ENCODE measurements at regions not wholly inside any gene's neighbourhood (a gene's known extent, or its start where the extent isn't known, plus 50 kb on each side); places are given as distances from the start of the nearest gene placed in this dataset.

DNA sequence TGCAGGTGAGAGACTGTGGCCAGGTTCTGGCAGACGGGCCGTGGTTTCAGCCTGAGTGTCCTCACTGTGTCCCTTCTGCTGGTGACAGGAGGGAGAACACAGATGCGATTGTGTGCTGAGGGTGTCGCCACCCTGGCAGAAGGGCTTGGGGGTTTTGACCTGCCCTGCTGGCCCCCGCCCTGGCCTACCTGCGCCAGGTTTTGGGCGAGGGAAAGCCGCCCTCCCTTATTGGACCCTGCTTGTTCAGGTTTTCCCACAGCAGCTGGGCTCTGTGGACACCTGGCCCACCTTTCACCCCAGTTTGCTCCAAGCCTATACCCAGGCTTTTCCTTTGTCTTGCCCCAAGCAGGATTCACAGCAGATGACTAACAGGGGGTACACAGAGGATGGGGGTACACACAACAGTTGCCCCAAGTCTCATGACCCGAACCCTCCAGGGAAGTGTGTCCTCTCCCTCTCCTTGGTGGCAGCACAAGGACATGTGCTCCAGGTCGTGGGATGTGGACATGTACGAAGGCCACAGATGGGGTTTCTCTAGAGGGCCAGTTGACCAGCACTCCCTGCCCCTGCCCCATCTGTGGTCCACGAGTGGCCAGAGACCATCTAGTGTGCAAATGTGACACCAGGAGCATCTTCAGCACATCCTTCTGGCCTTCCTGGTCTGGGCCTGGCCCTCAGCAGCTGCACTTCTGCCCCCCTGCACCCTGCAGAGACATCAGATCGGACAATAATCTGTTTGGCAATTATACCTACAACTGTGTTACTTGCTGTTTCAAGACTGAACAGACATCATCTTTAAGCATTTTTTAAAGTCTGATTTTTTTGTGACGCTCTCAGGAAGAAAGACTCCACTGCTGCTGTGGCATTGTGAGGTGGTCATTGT lies 265.8 kb upstream of the IRX4 start:
- H3K4me3 ChIP-seq (ENCODE audit: low read length), result no peak overlapping the region
- no peaks in the 10 kb centered on the region for H3K79me2 ChIP-seq (ENCODE audit: low read length)
- H3K36me3 ChIP-seq (replicated peaks; ENCODE audit: insufficient read depth, low read length), result no peaks in the 10 kb centered on the region
- no peaks in the 10 kb centered on the region for H3K9me2 ChIP-seq (replicated peaks; ENCODE audit: insufficient read depth, low read length)
- H3K27me3 ChIP-seq (replicated peaks; ENCODE audit: insufficient read depth, low read length), result no peaks in the 10 kb centered on the region
- no peak overlapping the region for H3K9ac ChIP-seq (ENCODE audit: low read length)
- TF ChIP-seq EZH2 (optimal IDR thresholded peaks at IDR 0.05; ENCODE audit: low read depth, low read length) (no peak), EZH2phosphoT487 (IDR thresholded peaks at IDR 0.05; ENCODE audit: low read length) (no peak)
- TF ChIP-seq, protein P1, sequence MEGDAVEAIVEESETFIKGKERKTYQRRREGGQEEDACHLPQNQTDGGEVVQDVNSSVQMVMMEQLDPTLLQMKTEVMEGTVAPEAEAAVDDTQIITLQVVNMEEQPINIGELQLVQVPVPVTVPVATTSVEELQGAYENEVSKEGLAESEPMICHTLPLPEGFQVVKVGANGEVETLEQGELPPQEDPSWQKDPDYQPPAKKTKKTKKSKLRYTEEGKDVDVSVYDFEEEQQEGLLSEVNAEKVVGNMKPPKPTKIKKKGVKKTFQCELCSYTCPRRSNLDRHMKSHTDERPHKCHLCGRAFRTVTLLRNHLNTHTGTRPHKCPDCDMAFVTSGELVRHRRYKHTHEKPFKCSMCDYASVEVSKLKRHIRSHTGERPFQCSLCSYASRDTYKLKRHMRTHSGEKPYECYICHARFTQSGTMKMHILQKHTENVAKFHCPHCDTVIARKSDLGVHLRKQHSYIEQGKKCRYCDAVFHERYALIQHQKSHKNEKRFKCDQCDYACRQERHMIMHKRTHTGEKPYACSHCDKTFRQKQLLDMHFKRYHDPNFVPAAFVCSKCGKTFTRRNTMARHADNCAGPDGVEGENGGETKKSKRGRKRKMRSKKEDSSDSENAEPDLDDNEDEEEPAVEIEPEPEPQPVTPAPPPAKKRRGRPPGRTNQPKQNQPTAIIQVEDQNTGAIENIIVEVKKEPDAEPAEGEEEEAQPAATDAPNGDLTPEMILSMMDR (IDR thresholded peaks at IDR 0.05; ENCODE audit: low read length), result no peak
- DNase-seq, result no peak
- H4K20me1 ChIP-seq (ENCODE audit: insufficient read depth, low read length), result no peaks in the 10 kb centered on the region
- no peaks in the 10 kb centered on the region for H3F3A ChIP-seq (ENCODE audit: insufficient read depth, low read length)
- H3K9me3 ChIP-seq (replicated peaks; ENCODE audit: insufficient read depth, low read length), result no peaks in the 10 kb centered on the region
- H3K4me2 ChIP-seq (ENCODE audit: low read depth, low read length), result no peak overlapping the region
- no peak overlapping the region for H3K27ac ChIP-seq (ENCODE audit: low read length)
- H3K4me1 ChIP-seq (ENCODE audit: low read length), result no peaks in the 10 kb centered on the region
- no peak overlapping the region for H2AFZ ChIP-seq (ENCODE audit: low read length)

DNA sequence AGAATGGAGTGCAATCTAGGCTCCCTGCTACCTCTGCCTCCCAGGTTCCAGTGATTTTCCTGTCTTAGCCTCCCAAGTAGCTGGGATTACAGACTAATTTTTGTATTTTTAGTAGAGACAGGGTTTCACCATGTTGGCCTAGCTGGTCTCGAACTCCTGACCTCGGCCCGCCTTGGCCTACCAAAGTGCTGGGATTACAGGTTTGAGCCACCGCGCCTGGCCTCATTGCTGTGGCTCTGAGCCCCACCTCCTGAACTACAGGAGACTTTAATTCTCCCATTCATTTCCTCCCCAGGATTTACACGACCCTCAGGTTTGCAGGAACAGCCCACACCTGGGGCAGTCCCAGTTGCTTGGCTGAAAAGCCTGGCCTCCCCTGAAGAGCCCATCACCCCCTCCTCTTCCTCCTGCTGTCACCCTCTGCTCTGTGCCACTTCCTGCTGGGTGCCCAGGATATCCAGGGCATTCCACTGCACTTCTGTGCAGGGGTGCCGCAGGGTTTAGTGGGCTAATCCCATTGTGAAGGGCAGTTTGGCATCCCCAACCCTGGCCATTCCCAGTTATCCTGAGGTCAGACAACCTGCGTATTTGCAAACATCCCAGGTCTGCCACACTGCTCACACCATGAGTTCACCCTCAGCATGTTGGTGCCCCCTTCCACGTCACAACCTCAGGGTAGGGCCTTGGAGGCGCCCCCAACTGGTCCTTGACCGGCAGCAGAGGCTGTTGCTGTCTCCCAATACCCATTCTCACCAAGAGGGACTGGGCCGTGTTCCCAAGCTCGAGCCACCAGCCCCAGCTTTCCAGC lies 265.0 kb upstream of the IRX4 start:
- H3K36me3 ChIP-seq (replicated peaks; ENCODE audit: insufficient read depth, low read length), result no peaks in the 10 kb centered on the region
- H3K9ac ChIP-seq (ENCODE audit: low read length), result no peak overlapping the region
- no peaks in the 10 kb centered on the region for H4K20me1 ChIP-seq (ENCODE audit: insufficient read depth, low read length)
- no peaks in the 10 kb centered on the region for H3K9me2 ChIP-seq (replicated peaks; ENCODE audit: insufficient read depth, low read length)
- no peaks in the 10 kb centered on the region for H3K4me1 ChIP-seq (ENCODE audit: low read length)
- H3F3A ChIP-seq (ENCODE audit: insufficient read depth, low read length), result no peaks in the 10 kb centered on the region
- peaks cover 4% of the 10 kb centered on the region; the same call in 1 of the 2 replicates for H3K27me3 ChIP-seq (replicated peaks; ENCODE audit: insufficient read depth, low read length)
- no peak overlapping the region for H3K4me3 ChIP-seq (ENCODE audit: low read length)
- no peak for DNase-seq
- no peak overlapping the region for H3K4me2 ChIP-seq (ENCODE audit: low read depth, low read length)
- H2AFZ ChIP-seq (ENCODE audit: low read length), result no peak overlapping the region
- no peak overlapping the region for H3K27ac ChIP-seq (ENCODE audit: low read length)
- H3K79me2 ChIP-seq (ENCODE audit: low read length), result no peaks in the 10 kb centered on the region
- TF ChIP-seq, protein P1 (IDR thresholded peaks at IDR 0.05; ENCODE audit: low read length), result no peak
- TF ChIP-seq EZH2phosphoT487 (IDR thresholded peaks at IDR 0.05; ENCODE audit: low read length) (no peak), EZH2 (optimal IDR thresholded peaks at IDR 0.05; ENCODE audit: low read depth, low read length) (no peak)
- no peaks in the 10 kb centered on the region for H3K9me3 ChIP-seq (replicated peaks; ENCODE audit: insufficient read depth, low read length)

DNA sequence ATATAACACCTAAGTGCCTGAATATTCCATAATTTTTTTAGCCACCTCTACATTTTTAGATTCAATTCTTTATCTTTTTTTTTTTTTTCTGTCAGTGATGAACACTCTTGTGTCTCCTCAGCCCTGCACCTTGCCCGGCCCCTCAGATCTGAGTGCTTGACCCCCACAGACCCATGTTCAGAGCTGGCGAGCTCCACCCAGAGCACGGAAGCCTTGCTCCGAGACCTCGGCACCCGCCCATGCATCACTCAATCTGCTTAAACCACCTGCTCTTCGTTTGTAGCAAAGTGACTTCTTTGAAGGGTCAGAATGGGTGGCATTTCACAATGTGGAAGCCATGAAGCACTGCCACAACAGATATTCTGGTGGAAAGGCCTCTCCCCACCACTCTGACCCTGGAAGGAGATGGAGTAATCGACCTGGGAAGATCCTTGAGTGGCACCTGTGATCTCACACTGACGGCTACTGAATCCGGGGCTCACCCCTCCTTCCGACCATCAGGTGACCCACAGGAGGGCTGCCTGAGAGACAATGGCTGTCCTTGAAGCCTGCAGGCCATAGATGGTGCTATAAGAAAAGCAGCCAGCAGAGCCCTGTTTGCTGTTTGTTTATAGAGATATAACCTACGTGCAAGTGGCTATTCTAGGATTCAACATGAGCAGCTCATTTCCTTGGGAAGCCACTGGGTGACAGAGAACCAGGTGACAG lies 261.1 kb upstream of the IRX4 start:
- Histone ChIP-seq H3K27ac (ENCODE audit: low read length) (no peak overlapping the region), H3K79me2 (ENCODE audit: low read length) (no peaks in the 10 kb centered on the region), H3K4me3 (ENCODE audit: low read length) (no peak overlapping the region), H4K20me1 (ENCODE audit: insufficient read depth, low read length) (no peaks in the 10 kb centered on the region), H3K9me2 (replicated peaks; ENCODE audit: insufficient read depth, low read length) (no peaks in the 10 kb centered on the region), H2AFZ (ENCODE audit: low read length) (no peak overlapping the region), H3K27me3 (replicated peaks; ENCODE audit: insufficient read depth, low read length) (peaks cover 15% of the 10 kb centered on the region; the same call in 1 of the 2 replicates), H3K36me3 (replicated peaks; ENCODE audit: insufficient read depth, low read length) (no peaks in the 10 kb centered on the region), H3K4me2 (ENCODE audit: low read depth, low read length) (no peak overlapping the region), H3K9ac (ENCODE audit: low read length) (no peak overlapping the region), H3K9me3 (replicated peaks; ENCODE audit: insufficient read depth, low read length) (no peaks in the 10 kb centered on the region), H3K4me1 (ENCODE audit: low read length) (no peaks in the 10 kb centered on the region), H3F3A (ENCODE audit: insufficient read depth, low read length) (no peaks in the 10 kb centered on the region)
- TF ChIP-seq EZH2phosphoT487 (IDR thresholded peaks at IDR 0.05; ENCODE audit: low read length) (no peak), EZH2 (optimal IDR thresholded peaks at IDR 0.05; ENCODE audit: low read depth, low read length) (no peak)
- TF ChIP-seq, protein P1 (IDR thresholded peaks at IDR 0.05; ENCODE audit: low read length), result no peak
- DNase-seq, result no peak
